ENCODE measurements at regions not wholly inside any gene's neighbourhood (a gene's known extent, or its start where the extent isn't known, plus 50 kb on each side); places are given as distances from the start of the nearest gene placed in this dataset.

DNA sequence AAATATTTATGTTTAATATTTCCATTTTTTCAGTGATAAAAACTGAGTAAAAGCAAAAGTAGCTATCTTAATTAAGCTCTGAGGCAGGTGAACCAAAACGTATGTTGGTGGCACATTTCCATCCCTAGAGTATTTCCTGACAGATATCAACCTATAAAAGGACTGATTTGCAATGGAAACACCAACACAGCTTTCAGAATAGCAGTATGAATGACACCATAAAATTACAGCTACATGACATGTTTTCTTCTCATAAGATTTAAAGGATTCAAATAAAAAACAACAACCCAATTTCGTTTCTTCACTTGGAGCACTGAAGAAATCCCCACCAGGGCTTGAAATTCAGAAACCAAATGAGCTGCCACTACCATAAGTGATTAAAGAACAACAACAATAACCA is 194.4 kb downstream of the RFC3 start:
- TF ChIP-seq CTCF (IDR thresholded peaks at IDR 0.05) (no peak), POLR2A (IDR thresholded peaks at IDR 0.05) (no peak)

All from Peyer's patch (tissue), 4 donors.